ENCODE measurements at regions not wholly inside any gene's neighbourhood (a gene's known extent, or its start where the extent isn't known, plus 50 kb on each side); places are given as distances from the start of the nearest gene placed in this dataset.

GRCh38 chr2:137799600-137799999 is 164.7 kb upstream of the HNMT start:
- TF ChIP-seq CTCF (IDR thresholded peaks at IDR 0.05) (no peak), EP300 (IDR thresholded peaks at IDR 0.05) (no peak), POLR2A (IDR thresholded peaks at IDR 0.05; ENCODE audit: low read depth) (no peak)
